HUES6 (cell line): ENCODE measurements at regions not wholly inside any gene's neighbourhood (a gene's known extent, or its start where the extent isn't known, plus 50 kb on each side); places are given as distances from the start of the nearest gene placed in this dataset.

Experiments used
- H3K27ac ChIP-seq: 2 replicates; pipeline ENCODE4 v1.7.0; 2013; ENCODE audit warnings: low read depth, mild to moderate bottlenecking, low read length, inconsistent platforms
- H3K27me3 ChIP-seq: 2 replicates; pipeline ENCODE4 v1.6.1; 2013; ENCODE audit warnings: low read length; ENCODE audit not compliant: control insufficient read depth, insufficient read depth
- H3K36me3 ChIP-seq: 2 replicates; pipeline ENCODE4 v1.6.1; 2013; ENCODE audit warnings: low read length; ENCODE audit not compliant: control insufficient read depth, insufficient read depth
- H3K4me1 ChIP-seq: 2 replicates; pipeline ENCODE4 v1.6.1; 2013; ENCODE audit warnings: low read length; ENCODE audit not compliant: control insufficient read depth, insufficient read depth
- H3K4me3 ChIP-seq: 2 replicates; pipeline ENCODE4 v1.5.1; 2013; ENCODE audit warnings: low read depth, low read length
- H3K9ac ChIP-seq: one replicate; pipeline ENCODE4 v1.6.1; 2013; ENCODE audit warnings: mild to moderate bottlenecking, low read length
- H3K9me3 ChIP-seq: 2 replicates; pipeline ENCODE4 v1.6.1; 2013; ENCODE audit warnings: low read depth, low read length; ENCODE audit not compliant: control insufficient read depth, insufficient read depth

GRCh38 chr2:136359121-136359965 is 241.4 kb upstream of the CXCR4 start:
- Histone ChIP-seq H3K4me1 (0 out of 2 replicates have a peak, but pooled peaks cover 3% of the 10 kb centered on the region), H3K4me3 (no peak overlapping the region), H3K9ac (no peak overlapping the region), H3K36me3 (no peaks in the 10 kb centered on the region), H3K27ac (no peak overlapping the region), H3K9me3 (no peaks in the 10 kb centered on the region), H3K27me3 (no peaks in the 10 kb centered on the region)

GRCh38 chr2:136358576-136358975 is 240.6 kb upstream of the CXCR4 start:
- Histone ChIP-seq H3K27me3 (no peaks in the 10 kb centered on the region), H3K4me1 (no peaks in the 10 kb centered on the region), H3K9ac (no peak overlapping the region), H3K36me3 (no peaks in the 10 kb centered on the region), H3K4me3 (no peak overlapping the region), H3K27ac (no peak overlapping the region), H3K9me3 (no peaks in the 10 kb centered on the region)

- H3K27ac ChIP-seq: no peak overlapping the region
- H3K4me3 ChIP-seq: no peak overlapping the region
- no peaks in the 10 kb centered on the region for H3K27me3 ChIP-seq
- H3K4me1 ChIP-seq: no peaks in the 10 kb centered on the region
- H3K9ac ChIP-seq: no peak overlapping the region
- no peaks in the 10 kb centered on the region for H3K9me3 ChIP-seq
- H3K36me3 ChIP-seq: no peaks in the 10 kb centered on the region
Observed at GRCh38 chr2:136357007-136357380, 239.0 kb upstream of the CXCR4 start.

GRCh38 chr2:136356125-136357006 is 238.4 kb upstream of the CXCR4 start:
- H3K4me3 ChIP-seq: no peak overlapping the region
- H3K36me3 ChIP-seq: no peaks in the 10 kb centered on the region
- no peak overlapping the region for H3K9ac ChIP-seq
- no peak overlapping the region for H3K27ac ChIP-seq
- H3K27me3 ChIP-seq: no peaks in the 10 kb centered on the region
- no peaks in the 10 kb centered on the region for H3K9me3 ChIP-seq
- no peaks in the 10 kb centered on the region for H3K4me1 ChIP-seq

GRCh38 chr2:136351684-136352083 is 233.7 kb upstream of the CXCR4 start:
- Histone ChIP-seq H3K4me3 (no peak overlapping the region), H3K9me3 (peaks cover 6% of the 10 kb centered on the region; the same call in 1 of the 2 replicates), H3K27ac (no peak overlapping the region), H3K27me3 (no peaks in the 10 kb centered on the region), H3K4me1 (no peaks in the 10 kb centered on the region), H3K9ac (no peak overlapping the region), H3K36me3 (no peaks in the 10 kb centered on the region)

GRCh38 chr2:136347981-136348380 is 230.0 kb upstream of the CXCR4 start:
- no peaks in the 10 kb centered on the region for H3K36me3 ChIP-seq
- peaks cover 6% of the 10 kb centered on the region; the same call in 1 of the 2 replicates for H3K9me3 ChIP-seq
- H3K27me3 ChIP-seq: no peaks in the 10 kb centered on the region
- no peaks in the 10 kb centered on the region for H3K4me1 ChIP-seq
- H3K9ac ChIP-seq: no peak overlapping the region
- no peak overlapping the region for H3K27ac ChIP-seq
- no peak overlapping the region for H3K4me3 ChIP-seq

GRCh38 chr2:136344339-136344738 is 226.4 kb upstream of the CXCR4 start:
- no peaks in the 10 kb centered on the region; the same call in 1 of the 2 replicates for H3K9me3 ChIP-seq
- H3K36me3 ChIP-seq: no peaks in the 10 kb centered on the region
- H3K4me3 ChIP-seq: no peak overlapping the region
- no peaks in the 10 kb centered on the region for H3K27me3 ChIP-seq
- no peak overlapping the region for H3K9ac ChIP-seq
- H3K27ac ChIP-seq: no peak overlapping the region
- no peaks in the 10 kb centered on the region for H3K4me1 ChIP-seq

- H3K4me3 ChIP-seq: no peak overlapping the region
- no peaks in the 10 kb centered on the region for H3K4me1 ChIP-seq
- H3K27ac ChIP-seq: no peak overlapping the region
- peaks cover 3% of the 10 kb centered on the region; the same call in 1 of the 2 replicates for H3K9me3 ChIP-seq
- H3K36me3 ChIP-seq: no peaks in the 10 kb centered on the region
- H3K9ac ChIP-seq: no peak overlapping the region
- no peaks in the 10 kb centered on the region for H3K27me3 ChIP-seq
Observed at GRCh38 chr2:136342138-136342537, 224.2 kb upstream of the CXCR4 start.

GRCh38 chr2:136334967-136335366 is 217.0 kb upstream of the CXCR4 start:
- Histone ChIP-seq H3K36me3 (no peaks in the 10 kb centered on the region), H3K27me3 (no peaks in the 10 kb centered on the region), H3K9ac (no peak overlapping the region), H3K4me1 (no peaks in the 10 kb centered on the region), H3K27ac (no peak overlapping the region), H3K9me3 (peaks cover 3% of the 10 kb centered on the region; the same call in 1 of the 2 replicates), H3K4me3 (no peak overlapping the region)

- Histone ChIP-seq H3K36me3 (no peaks in the 10 kb centered on the region), H3K27me3 (no peaks in the 10 kb centered on the region), H3K9me3 (no peaks in the 10 kb centered on the region), H3K9ac (no peak overlapping the region), H3K27ac (no peak overlapping the region), H3K4me3 (no peak overlapping the region), H3K4me1 (peaks cover 13% of the 10 kb centered on the region)
Observed at GRCh38 chr2:136332436-136333095, 214.6 kb upstream of the CXCR4 start.
